ENCODE measurements at regions not wholly inside any gene's neighbourhood (a gene's known extent, or its start where the extent isn't known, plus 50 kb on each side); places are given as distances from the start of the nearest gene placed in this dataset.

- H3K27ac ChIP-seq (ENCODE audit: low read depth in 1 of 2, low read length in 2 of 2) = no peak overlapping the region
- Mint-ChIP-seq H3K27ac (no peak overlapping the region), H3K9me3 (peaks cover 2% of the 10 kb centered on the region), H3K27me3 (no peaks in the 10 kb centered on the region), H3K4me3 (no peak overlapping the region), H3K4me1 (ENCODE audit: low read depth) (no peaks in the 10 kb centered on the region), H3K36me3 (ENCODE audit: low read depth) (no peaks in the 10 kb centered on the region)
- intact Hi-C loops (cut with DNase I, micrococcal nuclease) = no loop called here
- no peaks in the 10 kb centered on the region for H3K36me3 ChIP-seq (ENCODE audit: insufficient read depth, low read length)
- H3K4me3 ChIP-seq (ENCODE audit: low read length) = no peak overlapping the region
- CTCF ChIA-PET = no interaction called here
- DNase-seq (no peak), ATAC-seq (ENCODE audit: poor library complexity) (no peak)
- no peaks in the 10 kb centered on the region for H3K4me1 ChIP-seq (ENCODE audit: insufficient read depth, low read length)
- no peaks in the 10 kb centered on the region for H3K27me3 ChIP-seq (ENCODE audit: control insufficient read depth in 1 of 2, insufficient read depth in 2 of 2, low read length in 2 of 2)
- TF ChIP-seq CTCF (IDR thresholded peaks at IDR 0.05) = no peak
- peaks cover 0 to 4% of the 10 kb centered on the region in 2 experiments for H3K9me3 ChIP-seq (ENCODE audit: control insufficient read depth in 1 of 2, insufficient read depth in 1 of 2, low read length in 2 of 2)
- POLR2A ChIA-PET = no interaction called here
Measured at GRCh38 chr3:162558016-162558415, 1061.4 kb downstream of the OTOL1 start.

- Histone ChIP-seq H3K27ac (ENCODE audit: low read depth in 1 of 2, low read length in 2 of 2) (no peak overlapping the region), H3K4me1 (ENCODE audit: insufficient read depth, low read length) (no peaks in the 10 kb centered on the region), H3K27me3 (ENCODE audit: control insufficient read depth in 1 of 2, insufficient read depth in 2 of 2, low read length in 2 of 2) (no peaks in the 10 kb centered on the region), H3K9me3 (ENCODE audit: control insufficient read depth in 1 of 2, insufficient read depth in 1 of 2, low read length in 2 of 2) (no peaks in the 10 kb centered on the region), H3K36me3 (ENCODE audit: insufficient read depth, low read length) (no peaks in the 10 kb centered on the region), H3K4me3 (ENCODE audit: low read length) (no peak overlapping the region)
- H3K36me3 Mint-ChIP-seq (ENCODE audit: low read depth) = no peaks in the 10 kb centered on the region
- ATAC-seq (ENCODE audit: poor library complexity) (no peak), DNase-seq (no peak)
- CTCF ChIA-PET = no interaction called here
- no peak overlapping the region for H3K27ac Mint-ChIP-seq
- intact Hi-C loops (cut with DNase I, micrococcal nuclease) = no loop called here
- H3K27me3 Mint-ChIP-seq = no peaks in the 10 kb centered on the region
- H3K4me1 Mint-ChIP-seq (ENCODE audit: low read depth) = no peaks in the 10 kb centered on the region
- H3K9me3 Mint-ChIP-seq = peaks cover 5% of the 10 kb centered on the region
- H3K4me3 Mint-ChIP-seq = no peak overlapping the region
- TF ChIP-seq CTCF (IDR thresholded peaks at IDR 0.05) = no peak
- POLR2A ChIA-PET = no interaction called here
Measured at GRCh38 chr3:162568706-162569105, 1072.1 kb downstream of the OTOL1 start.

GRCh38 chr3:162569314-162569713 lies 1072.7 kb downstream of the OTOL1 start:
- DNase-seq = no peak
- H3K4me3 ChIP-seq (ENCODE audit: low read length) = no peak overlapping the region
- no peaks in the 10 kb centered on the region for H3K4me1 ChIP-seq (ENCODE audit: insufficient read depth, low read length)
- Mint-ChIP-seq H3K4me3 (no peak overlapping the region), H3K4me1 (ENCODE audit: low read depth) (no peaks in the 10 kb centered on the region), H3K27ac (no peak overlapping the region), H3K36me3 (ENCODE audit: low read depth) (no peaks in the 10 kb centered on the region), H3K9me3 (peaks cover 5% of the 10 kb centered on the region), H3K27me3 (no peaks in the 10 kb centered on the region)
- POLR2A ChIA-PET = no interaction called here
- H3K27ac ChIP-seq (ENCODE audit: low read depth in 1 of 2, low read length in 2 of 2) = no peak overlapping the region
- no peaks in the 10 kb centered on the region for H3K9me3 ChIP-seq (ENCODE audit: control insufficient read depth in 1 of 2, insufficient read depth in 1 of 2, low read length in 2 of 2)
- no peak for TF ChIP-seq CTCF (IDR thresholded peaks at IDR 0.05)
- no peaks in the 10 kb centered on the region for H3K36me3 ChIP-seq (ENCODE audit: insufficient read depth, low read length)
- CTCF ChIA-PET = no interaction called here
- ATAC-seq (ENCODE audit: poor library complexity) = no peak
- intact Hi-C loops (cut with DNase I, micrococcal nuclease) = no loop called here
- no peaks in the 10 kb centered on the region for H3K27me3 ChIP-seq (ENCODE audit: control insufficient read depth in 1 of 2, insufficient read depth in 2 of 2, low read length in 2 of 2)

Data from CD4-positive, alpha-beta T cell (primary cell).